ENCODE measurements at regions not wholly inside any gene's neighbourhood (a gene's known extent, or its start where the extent isn't known, plus 50 kb on each side); places are given as distances from the start of the nearest gene placed in this dataset.

- no peaks in the 10 kb centered on the region for H3K27me3 ChIP-seq (replicated peaks in 1 of 2; ENCODE audit: control insufficient read depth in 2 of 2, insufficient read depth in 2 of 2, low read length in 1 of 2)
- ChIA-PET POLR2A (no interaction called here), RAD21 (ENCODE audit: unreplicated experiment) (no interaction called here), CTCF (no interaction called here), SMC1A (ENCODE audit: uncharacterized antibody, unreplicated experiment) (no interaction called here)
- intact Hi-C loops (cut with micrococcal nuclease; ENCODE audit: unreplicated experiment) (no loop called here), in situ Hi-C loops (cut with MboI) (no loop called here)
- H4K20me1 ChIP-seq (ENCODE audit: control insufficient read depth, insufficient read depth) = no peaks in the 10 kb centered on the region
- H3K27ac ChIP-seq (ENCODE audit: control insufficient read depth, insufficient read depth) = no peak overlapping the region
- BruUV-seq (replicated peaks) = no TSS peak
- no peak overlapping the region for H3K4me3 ChIP-seq
- no peak overlapping the region for H2AFZ ChIP-seq (ENCODE audit: control insufficient read depth, low read depth, low read length)
- no peak for TF ChIP-seq RUNX3 (IDR thresholded peaks at IDR 0.05; ENCODE audit: low read length)
- TF ChIP-seq MEF2B (IDR thresholded peaks at IDR 0.05; ENCODE audit: partially characterized antibody, poor library complexity, severe bottlenecking) = no peak
- TF ChIP-seq ZNF274 (IDR thresholded peaks at IDR 0.05; ENCODE audit: insufficient read depth, insufficient read length) = no peak
- no peak for TF ChIP-seq ATF3 (IDR thresholded peaks at IDR 0.05; ENCODE audit: borderline replicate concordance, extremely low read depth, low read depth, low read length)
- no peak for TF ChIP-seq SMAD1 (IDR thresholded peaks at IDR 0.05; ENCODE audit: low read depth, partially characterized antibody)
- no peak for TF ChIP-seq RFX5 (IDR thresholded peaks at IDR 0.05; ENCODE audit: low read depth, low read length)
- TF ChIP-seq RB1 (IDR thresholded peaks at IDR 0.05; ENCODE audit: borderline replicate concordance) = no peak
- TF ChIP-seq SKIL (IDR thresholded peaks at IDR 0.05; ENCODE audit: low read depth, poor library complexity, severe bottlenecking) = no peak
- TF ChIP-seq NFXL1 (IDR thresholded peaks at IDR 0.05; ENCODE audit: borderline replicate concordance) = no peak
- TF ChIP-seq CHD4 (IDR thresholded peaks at IDR 0.05) = no peak
- TF ChIP-seq ZNF384 (IDR thresholded peaks at IDR 0.05; ENCODE audit: borderline replicate concordance, low read depth, low read length) = no peak
- no peak for TF ChIP-seq CHD2 (IDR thresholded peaks at IDR 0.05; ENCODE audit: borderline replicate concordance, low read depth, low read length)
- TF ChIP-seq PAX8 (IDR thresholded peaks at IDR 0.05) = no peak
- no peak for TF ChIP-seq NFIC (IDR thresholded peaks at IDR 0.05; ENCODE audit: low read depth, low read length)
- TF ChIP-seq CBX3 (IDR thresholded peaks at IDR 0.05; ENCODE audit: borderline replicate concordance, low read depth) = no peak
- no peak for TF ChIP-seq BCL3 (IDR thresholded peaks at IDR 0.05; ENCODE audit: borderline replicate concordance, insufficient read depth, low read depth, low read length, poor library complexity, severe bottlenecking)
- no peak for TF ChIP-seq FOXM1 (IDR thresholded peaks at IDR 0.05; ENCODE audit: low read depth, low read length)
- no peak for TF ChIP-seq CEBPB (IDR thresholded peaks at IDR 0.05; ENCODE audit: borderline replicate concordance in 1 of 2, low read depth in 2 of 2, low read length in 2 of 2)
- no peak for TF ChIP-seq RELA (IDR thresholded peaks at IDR 0.05; ENCODE audit: borderline replicate concordance, partially characterized antibody)
- H3K4me2 ChIP-seq (ENCODE audit: control insufficient read depth, insufficient read depth) = no peak overlapping the region
- FAIRE-seq (no peak), DNase-seq (ENCODE audit: low read depth, low spot score) (no peak), ATAC-seq (no peak)
- H3K79me2 ChIP-seq (ENCODE audit: control insufficient read depth, insufficient read depth, low read length) = no peaks in the 10 kb centered on the region
- H3K9me3 ChIP-seq (replicated peaks; ENCODE audit: control insufficient read depth, insufficient read depth, low read length) = no peaks in the 10 kb centered on the region; the same call in 2 of the 3 replicates
- no peaks in the 10 kb centered on the region for H3K4me1 ChIP-seq (ENCODE audit: control insufficient read depth, insufficient read depth, low read length)
- 75% methylated on average over 4 of the region's 4 CpGs for WGBS (ENCODE audit: insufficient coverage, insufficient replicate concordance, low lambda C conversion rate, missing lambda C conversion rate)
- no peak overlapping the region for H3K9ac ChIP-seq (ENCODE audit: control insufficient read depth, insufficient read depth, low read length)
- no peaks in the 10 kb centered on the region for H3K36me3 ChIP-seq (ENCODE audit: control insufficient read depth in 2 of 2, insufficient read depth in 2 of 2, low read length in 1 of 2)
Observed at GRCh38 chr12:77767335-77767734, 63.4 kb upstream of the NAV3 start.

Data from GM12878 (cell line).